Endodermal cell (in vitro differentiated cells): ENCODE measurements at regions not wholly inside any gene's neighbourhood (a gene's known extent, or its start where the extent isn't known, plus 50 kb on each side); places are given as distances from the start of the nearest gene placed in this dataset.

Experiments
- DNase-seq: peaks from one replicate; pipeline ENCODE4 v3.0.0-alpha.2; 2017
- H3K27ac ChIP-seq: 2 replicates; pipeline ENCODE4 v1.5.1; 2013; ENCODE audit warnings: mild to moderate bottlenecking, low read depth, low read length, moderate library complexity
- H3K27me3 ChIP-seq: 2 replicates; pipeline ENCODE4 v1.6.1; 2013; ENCODE audit warnings: mild to moderate bottlenecking, low read length, moderate library complexity; ENCODE audit not compliant: insufficient read depth, control insufficient read depth, poor library complexity, severe bottlenecking
- H3K36me3 ChIP-seq: 2 replicates; pipeline ENCODE4 v1.7.0; 2013; ENCODE audit warnings: mild to moderate bottlenecking, low read length, moderate library complexity; ENCODE audit not compliant: control insufficient read depth, insufficient read depth
- H3K4me1 ChIP-seq: one replicate; pipeline ENCODE4 v1.7.0; 2013; ENCODE audit warnings: low read length; ENCODE audit not compliant: control insufficient read depth, insufficient read depth
- H3K4me3 ChIP-seq: 2 replicates; pipeline ENCODE4 v1.5.1; 2013; ENCODE audit warnings: mild to moderate bottlenecking, low read length, moderate library complexity
- H3K9ac ChIP-seq: 2 replicates; pipeline ENCODE4 v1.6.1; 2013; ENCODE audit warnings: mild to moderate bottlenecking, low read length, moderate library complexity; ENCODE audit not compliant: poor library complexity, severe bottlenecking; ENCODE audit errors: extremely low read depth
- H3K9me3 ChIP-seq: 2 replicates; pipeline ENCODE4 v1.6.1; 2013; ENCODE audit warnings: mild to moderate bottlenecking, low read length, moderate library complexity; ENCODE audit not compliant: control insufficient read depth
- H3K27ac Mint-ChIP-seq: 2 replicates; pipeline ENCODE4 v1.8.0; 2020; ENCODE audit warnings: mixed read lengths
- H3K27me3 Mint-ChIP-seq: 2 replicates; pipeline ENCODE4 v1.8.0; 2021; ENCODE audit warnings: mild to moderate bottlenecking, mixed read lengths; ENCODE audit not compliant: insufficient read depth
- H3K36me3 Mint-ChIP-seq: 2 replicates; pipeline ENCODE4 v1.8.0; 2020; ENCODE audit warnings: low read depth, mixed read lengths
- H3K4me1 Mint-ChIP-seq: 2 replicates; pipeline ENCODE4 v1.8.0; 2020; ENCODE audit warnings: mixed read lengths
- H3K4me3 Mint-ChIP-seq: 2 replicates; pipeline ENCODE4 v1.8.0; 2020; ENCODE audit warnings: mild to moderate bottlenecking, moderate library complexity, mixed read lengths
- H3K9me3 Mint-ChIP-seq: 2 replicates; pipeline ENCODE4 v1.8.0; 2020; ENCODE audit warnings: mild to moderate bottlenecking, mixed read lengths
- CTCF ChIP-seq: fragments of 200-600 bp; sonication (generic); conservative IDR thresholded peaks from 2 replicates; pipeline ENCODE4 v1.5.0; 2021; ENCODE audit warnings: antibody characterized with exemption, mild to moderate bottlenecking
- WGBS, 2 experiments: methylation state at CpG; one replicate each; pipeline versions ENCODE4 v1.1.5 to v1.1.7; 2013; ENCODE audit warnings: missing lambda C conversion rate in 2 of 2, mixed read lengths in 1 of 2; ENCODE audit not compliant: insufficient coverage in 1 of 2, insufficient read length in 1 of 2; 5-methylcytosine and 5-hydroxymethylcytosine counted together

DNA sequence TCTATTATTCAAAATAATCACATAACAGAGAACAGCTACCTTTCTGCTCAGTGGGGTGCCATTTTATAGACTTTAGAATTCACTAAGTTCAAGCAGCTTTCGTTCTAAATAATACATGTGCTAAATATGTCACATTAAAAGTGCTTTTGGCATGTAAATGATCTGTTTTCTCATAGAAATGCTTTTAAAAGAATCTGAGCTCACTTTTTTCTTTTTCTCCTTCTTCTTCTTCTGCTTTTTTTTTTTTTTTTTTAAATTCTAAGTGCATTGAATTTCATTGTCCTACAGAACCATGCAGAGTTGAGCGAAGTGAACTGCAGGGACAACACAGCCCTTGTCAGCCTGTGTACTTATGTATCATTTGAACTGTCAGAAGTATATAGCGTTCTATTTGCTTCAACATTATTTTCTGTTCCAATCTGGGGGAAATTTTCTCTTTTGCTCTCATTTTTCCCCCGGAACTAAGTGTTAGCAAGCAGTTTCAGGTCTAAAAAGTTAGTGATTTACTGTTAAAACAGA is 193.8 kb upstream of the TMCO5A start:
- TF ChIP-seq CTCF, result no peak
- H3K36me3 Mint-ChIP-seq, result no peaks in the 10 kb centered on the region
- Histone ChIP-seq H3K4me1 (peaks cover 17% of the 10 kb centered on the region), H3K36me3 (no peaks in the 10 kb centered on the region), H3K27ac (no peak overlapping the region), H3K9ac (no peak overlapping the region), H3K9me3 (no peaks in the 10 kb centered on the region), H3K4me3 (no peak overlapping the region), H3K27me3 (no peaks in the 10 kb centered on the region)
- peaks cover 58% of the 10 kb centered on the region for H3K4me1 Mint-ChIP-seq
- peaks cover 3% of the 10 kb centered on the region for H3K27me3 Mint-ChIP-seq
- H3K4me3 Mint-ChIP-seq, result no peak overlapping the region
- H3K9me3 Mint-ChIP-seq, result peaks cover 1% of the 10 kb centered on the region
- H3K27ac Mint-ChIP-seq, result no peak overlapping the region
- DNase-seq, result no peak
- 77 to 88% methylated on average over 1 to 4 of the region's 4 CpGs for WGBS, 2 experiments

GRCh38 chr15:37743826-37744225 is 190.6 kb upstream of the TMCO5A start:
- Mint-ChIP-seq H3K36me3 (no peaks in the 10 kb centered on the region), H3K27me3 (peaks cover 10% of the 10 kb centered on the region), H3K9me3 (peaks cover 16% of the 10 kb centered on the region), H3K4me1 (peaks cover 29% of the 10 kb centered on the region), H3K27ac (no peak overlapping the region), H3K4me3 (no peak overlapping the region)
- no peak overlapping the region for H3K4me3 ChIP-seq
- no peak for DNase-seq
- TF ChIP-seq CTCF, result no peak
- no peak overlapping the region for H3K9ac ChIP-seq
- H3K27ac ChIP-seq, result no peak overlapping the region
- H3K9me3 ChIP-seq, result no peaks in the 10 kb centered on the region
- no peaks in the 10 kb centered on the region for H3K27me3 ChIP-seq
- peaks cover 6% of the 10 kb centered on the region for H3K4me1 ChIP-seq
- 93% methylated on average over 3 of the region's 3 CpGs; no CpG with 5 or more reads in 1 of the 2 experiments for WGBS, 2 experiments
- H3K36me3 ChIP-seq, result no peaks in the 10 kb centered on the region

DNA sequence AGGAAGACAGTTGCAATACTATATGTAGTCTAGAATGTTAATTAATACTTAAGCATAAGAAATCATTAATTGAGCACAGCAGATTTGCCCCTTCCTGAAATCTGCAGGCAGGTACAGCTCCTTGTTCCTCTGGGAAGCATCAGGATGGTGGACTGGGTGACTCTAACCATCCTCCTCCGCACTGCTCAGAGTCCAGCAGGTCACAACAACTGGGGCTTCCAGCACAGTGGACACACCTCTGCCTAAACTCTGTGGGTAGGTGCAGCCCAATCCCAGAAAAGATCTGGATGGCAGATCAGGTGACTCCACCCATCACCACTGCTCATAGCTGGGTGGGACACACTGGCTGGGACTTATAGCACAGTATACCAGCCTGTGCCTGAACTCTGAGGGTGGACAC is 189.9 kb upstream of the TMCO5A start:
- H3K4me3 ChIP-seq, result no peak overlapping the region
- H3K27ac Mint-ChIP-seq, result no peak overlapping the region
- H3K27me3 Mint-ChIP-seq, result peaks cover 10% of the 10 kb centered on the region
- WGBS, 2 experiments, result 80 to 97% methylated on average over 1 of the region's 1 CpG
- H3K36me3 ChIP-seq, result no peaks in the 10 kb centered on the region
- peaks cover 23% of the 10 kb centered on the region for H3K9me3 Mint-ChIP-seq
- no peak overlapping the region for H3K27ac ChIP-seq
- H3K4me1 ChIP-seq, result no peaks in the 10 kb centered on the region
- DNase-seq, result no peak
- peaks cover 2% of the 10 kb centered on the region for H3K36me3 Mint-ChIP-seq
- H3K4me3 Mint-ChIP-seq, result no peak overlapping the region
- no peaks in the 10 kb centered on the region for H3K9me3 ChIP-seq
- no peak overlapping the region for H3K9ac ChIP-seq
- TF ChIP-seq CTCF, result no peak
- H3K4me1 Mint-ChIP-seq, result peaks cover 22% of the 10 kb centered on the region
- no peaks in the 10 kb centered on the region for H3K27me3 ChIP-seq
